ENCODE measurements at regions not wholly inside any gene's neighbourhood (a gene's known extent, or its start where the extent isn't known, plus 50 kb on each side); places are given as distances from the start of the nearest gene placed in this dataset.

DNA sequence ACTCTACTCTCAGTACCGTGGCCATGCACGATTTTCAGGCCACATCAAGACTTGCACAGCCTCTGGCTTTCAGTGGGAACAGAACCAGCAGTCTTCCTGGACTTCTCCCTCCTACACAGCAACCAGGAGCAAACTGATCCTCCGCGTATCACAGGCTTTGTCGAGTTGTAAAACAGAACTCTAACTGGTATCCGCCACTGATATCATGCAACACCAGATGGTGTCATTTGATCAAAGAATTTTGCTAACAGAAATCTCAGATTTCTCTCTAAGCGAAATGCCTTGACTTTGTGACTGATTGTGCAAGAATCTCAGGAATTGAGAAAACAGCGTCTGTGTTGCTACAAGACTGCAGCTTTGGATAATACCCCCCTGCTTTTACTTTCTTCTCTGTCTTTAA is 85.7 kb downstream of the COPS8 start:
- Mint-ChIP-seq H3K4me1 (ENCODE audit: low read depth) (no peaks in the 10 kb centered on the region), H3K27ac (no peak overlapping the region)
- TF ChIP-seq, protein P1, sequence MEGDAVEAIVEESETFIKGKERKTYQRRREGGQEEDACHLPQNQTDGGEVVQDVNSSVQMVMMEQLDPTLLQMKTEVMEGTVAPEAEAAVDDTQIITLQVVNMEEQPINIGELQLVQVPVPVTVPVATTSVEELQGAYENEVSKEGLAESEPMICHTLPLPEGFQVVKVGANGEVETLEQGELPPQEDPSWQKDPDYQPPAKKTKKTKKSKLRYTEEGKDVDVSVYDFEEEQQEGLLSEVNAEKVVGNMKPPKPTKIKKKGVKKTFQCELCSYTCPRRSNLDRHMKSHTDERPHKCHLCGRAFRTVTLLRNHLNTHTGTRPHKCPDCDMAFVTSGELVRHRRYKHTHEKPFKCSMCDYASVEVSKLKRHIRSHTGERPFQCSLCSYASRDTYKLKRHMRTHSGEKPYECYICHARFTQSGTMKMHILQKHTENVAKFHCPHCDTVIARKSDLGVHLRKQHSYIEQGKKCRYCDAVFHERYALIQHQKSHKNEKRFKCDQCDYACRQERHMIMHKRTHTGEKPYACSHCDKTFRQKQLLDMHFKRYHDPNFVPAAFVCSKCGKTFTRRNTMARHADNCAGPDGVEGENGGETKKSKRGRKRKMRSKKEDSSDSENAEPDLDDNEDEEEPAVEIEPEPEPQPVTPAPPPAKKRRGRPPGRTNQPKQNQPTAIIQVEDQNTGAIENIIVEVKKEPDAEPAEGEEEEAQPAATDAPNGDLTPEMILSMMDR (IDR thresholded peaks at IDR 0.05; ENCODE audit: unreplicated experiment) = no peak

DNA sequence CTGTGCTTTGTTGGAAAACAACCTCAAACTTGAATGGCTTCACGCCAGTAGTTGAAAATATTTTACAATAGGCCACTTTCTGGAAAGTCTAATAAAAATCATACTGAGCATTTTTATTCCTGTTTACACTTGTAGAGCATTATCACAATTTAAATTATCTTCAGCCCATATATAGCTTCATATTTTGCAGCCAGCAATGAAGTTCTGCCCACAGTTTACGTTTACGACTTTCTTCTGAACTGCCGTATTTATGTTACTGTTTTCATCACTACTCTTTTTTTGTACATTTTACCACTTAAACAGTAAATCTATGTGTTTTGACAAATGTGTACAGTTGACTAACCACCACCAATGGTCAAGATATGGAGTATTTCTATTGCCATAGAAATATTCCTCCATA is 86.2 kb downstream of the COPS8 start:
- no peak for DNase-seq (ENCODE audit: low spot score, unreplicated experiment)
- peaks cover 10% of the 10 kb centered on the region for H3K27me3 Mint-ChIP-seq
- TF ChIP-seq, protein P1 (IDR thresholded peaks at IDR 0.05; ENCODE audit: unreplicated experiment) = no peak
- H3K9me3 Mint-ChIP-seq (ENCODE audit: low read depth) = peaks cover 14% of the 10 kb centered on the region
- H3K36me3 Mint-ChIP-seq (ENCODE audit: insufficient read depth) = no peaks in the 10 kb centered on the region
- H3K27ac Mint-ChIP-seq = no peak overlapping the region
- no peaks in the 10 kb centered on the region for H3K4me1 Mint-ChIP-seq (ENCODE audit: low read depth)
- no peak overlapping the region for H3K4me3 Mint-ChIP-seq (ENCODE audit: low read depth)

More for the DNA sequence above, 85.7 kb downstream of the COPS8 start:
- Mint-ChIP-seq H3K4me3 (ENCODE audit: low read depth) (no peak overlapping the region), H3K36me3 (ENCODE audit: insufficient read depth) (no peaks in the 10 kb centered on the region), H3K9me3 (ENCODE audit: low read depth) (peaks cover 14% of the 10 kb centered on the region), H3K27me3 (peaks cover 14% of the 10 kb centered on the region)
- no peak for DNase-seq (ENCODE audit: low spot score, unreplicated experiment)

DNA sequence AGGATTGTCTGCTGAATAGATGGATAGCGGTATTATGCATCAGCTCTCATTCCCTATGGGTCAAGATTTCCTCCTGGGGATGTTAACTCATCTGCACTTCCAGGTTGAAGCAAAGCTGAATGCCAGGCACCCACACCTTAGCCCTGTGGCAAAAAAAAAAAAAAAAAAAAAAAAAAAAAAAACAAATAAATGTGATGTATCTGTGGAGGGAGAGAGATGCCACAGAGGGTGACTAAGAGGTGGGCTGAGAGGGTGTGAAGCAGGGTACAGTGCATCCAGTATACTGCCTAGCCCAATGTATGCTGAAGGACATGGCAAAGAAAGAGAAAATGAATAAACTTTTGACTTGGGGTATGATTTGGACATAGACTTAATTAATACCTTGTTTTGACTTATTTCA is 91.4 kb downstream of the COPS8 start:
- H3K27me3 Mint-ChIP-seq = peaks cover 13% of the 10 kb centered on the region
- H3K27ac Mint-ChIP-seq = no peak overlapping the region
- H3K9me3 Mint-ChIP-seq (ENCODE audit: low read depth) = peaks cover 4% of the 10 kb centered on the region
- no peaks in the 10 kb centered on the region for H3K4me1 Mint-ChIP-seq (ENCODE audit: low read depth)
- no peak for DNase-seq (ENCODE audit: low spot score, unreplicated experiment)
- no peaks in the 10 kb centered on the region for H3K36me3 Mint-ChIP-seq (ENCODE audit: insufficient read depth)
- no peak overlapping the region for H3K4me3 Mint-ChIP-seq (ENCODE audit: low read depth)
- TF ChIP-seq, protein P1 (IDR thresholded peaks at IDR 0.05; ENCODE audit: unreplicated experiment) = no peak

DNA sequence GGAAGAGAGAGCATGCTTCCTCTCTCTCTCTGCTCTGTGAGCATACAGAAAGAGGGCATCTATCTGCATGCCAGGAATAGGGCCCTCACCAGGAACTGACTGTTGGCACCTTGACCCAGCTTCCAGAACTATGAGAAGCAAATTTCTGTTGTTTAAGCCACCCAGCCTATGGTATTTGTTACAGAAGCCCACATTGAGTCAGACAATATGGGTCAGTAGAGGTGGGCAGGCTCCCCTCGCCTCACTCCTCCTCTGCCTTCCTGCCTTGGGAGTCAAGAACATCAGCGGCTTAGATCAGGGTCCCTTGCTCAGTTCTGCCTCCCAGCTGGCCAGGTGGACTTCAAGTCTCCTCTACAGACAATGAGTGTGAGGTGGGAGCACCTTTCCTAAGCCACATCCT is 92.3 kb downstream of the COPS8 start:
- no peak overlapping the region for H3K4me3 Mint-ChIP-seq (ENCODE audit: low read depth)
- no peaks in the 10 kb centered on the region for H3K36me3 Mint-ChIP-seq (ENCODE audit: insufficient read depth)
- H3K4me1 Mint-ChIP-seq (ENCODE audit: low read depth) = no peaks in the 10 kb centered on the region
- no peak for DNase-seq (ENCODE audit: low spot score, unreplicated experiment)
- peaks cover 18% of the 10 kb centered on the region for H3K27me3 Mint-ChIP-seq
- no peak overlapping the region for H3K27ac Mint-ChIP-seq
- TF ChIP-seq, protein P1 (IDR thresholded peaks at IDR 0.05; ENCODE audit: unreplicated experiment) = no peak
- H3K9me3 Mint-ChIP-seq (ENCODE audit: low read depth) = peaks cover 4% of the 10 kb centered on the region

DNA sequence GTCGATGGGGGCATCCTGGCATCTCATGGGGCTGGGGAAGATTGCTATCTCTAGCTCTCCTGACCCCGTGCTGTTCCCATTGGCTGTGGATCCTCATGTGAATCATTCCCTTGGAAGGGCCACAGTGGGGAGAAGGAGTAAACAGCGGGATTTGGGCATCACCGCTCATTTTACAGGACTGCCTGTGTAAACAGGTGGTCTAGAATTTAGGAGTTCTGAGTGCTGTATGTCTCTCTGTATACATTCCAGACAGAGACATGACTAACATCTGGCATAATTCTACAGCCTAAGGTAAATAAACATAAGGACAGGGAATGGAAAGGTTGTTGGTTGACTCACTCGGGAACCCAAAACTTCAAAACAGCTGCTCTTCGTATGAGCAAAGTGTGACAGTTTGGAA is 92.7 kb downstream of the COPS8 start:
- H3K9me3 Mint-ChIP-seq (ENCODE audit: low read depth) = peaks cover 4% of the 10 kb centered on the region
- H3K27ac Mint-ChIP-seq = no peak overlapping the region
- DNase-seq (ENCODE audit: low spot score, unreplicated experiment) = no peak
- H3K4me1 Mint-ChIP-seq (ENCODE audit: low read depth) = no peaks in the 10 kb centered on the region
- H3K36me3 Mint-ChIP-seq (ENCODE audit: insufficient read depth) = no peaks in the 10 kb centered on the region
- TF ChIP-seq, protein P1 (IDR thresholded peaks at IDR 0.05; ENCODE audit: unreplicated experiment) = no peak
- no peak overlapping the region for H3K4me3 Mint-ChIP-seq (ENCODE audit: low read depth)
- H3K27me3 Mint-ChIP-seq = peaks cover 20% of the 10 kb centered on the region

Data from progenitor cell of endocrine pancreas (in vitro differentiated cells).